HG02759 (cell line): ENCODE measurements at regions not wholly inside any gene's neighbourhood (a gene's known extent, or its start where the extent isn't known, plus 50 kb on each side); places are given as distances from the start of the nearest gene placed in this dataset.
"Not testable (repeated sequence)": the region's sequence is repeated elsewhere in the genome, so short reads cannot be mapped to it uniquely, and the experiment has no call there.

Experiments
- ATAC-seq: cut with Tn5 transposase; IDR thresholded peaks from one replicate; pipeline ENCODE4 v1.9.1; 2021; ENCODE audit warnings: mild to moderate bottlenecking, moderate library complexity; ENCODE audit not compliant: unreplicated experiment

GRCh38 chrX:112577146-112577545 lies 102.6 kb downstream of the LHFPL1 start:
- no peak for ATAC-seq

GRCh38 chrX:112571388-112571787 lies 108.3 kb downstream of the LHFPL1 start:
- ATAC-seq, result no peak

GRCh38 chrX:112555831-112556230 lies 123.9 kb downstream of the LHFPL1 start:
- ATAC-seq, result no peak

- no peak for ATAC-seq
Observed at GRCh38 chrX:112545051-112545450, 134.7 kb downstream of the LHFPL1 start.

- ATAC-seq, result no peak
Observed at GRCh38 chrX:112536544-112536943, 143.2 kb downstream of the LHFPL1 start.

- no peak for ATAC-seq
Observed at GRCh38 chrX:112527903-112528302, 151.8 kb downstream of the LHFPL1 start.

- ATAC-seq, result no peak
Observed at GRCh38 chrX:112521676-112522075, 158.1 kb downstream of the LHFPL1 start.

- ATAC-seq, result no peak
Observed at GRCh38 chrX:112520124-112520523, 159.6 kb downstream of the LHFPL1 start.

GRCh38 chrX:112513154-112513553 lies 166.6 kb downstream of the LHFPL1 start:
- no peak for ATAC-seq

GRCh38 chrX:112512509-112512908 lies 167.2 kb downstream of the LHFPL1 start:
- ATAC-seq, result no peak

GRCh38 chrX:112510629-112511028 lies 169.1 kb downstream of the LHFPL1 start:
- ATAC-seq, result no peak

- ATAC-seq, result no peak
Observed at GRCh38 chrX:112477653-112478052, 202.1 kb downstream of the LHFPL1 start.

GRCh38 chrX:112473654-112474053 lies 206.1 kb downstream of the LHFPL1 start:
- ATAC-seq, result no peak

- ATAC-seq, result no peak
Observed at GRCh38 chrX:112470551-112470950, 209.2 kb downstream of the LHFPL1 start.

GRCh38 chrX:112461949-112462450 lies 217.7 kb downstream of the LHFPL1 start:
- ATAC-seq, result not testable (repeated sequence)

GRCh38 chrX:112457788-112458187 lies 221.9 kb downstream of the LHFPL1 start:
- no peak for ATAC-seq

- ATAC-seq, result no peak
Observed at GRCh38 chrX:112450810-112451209, 228.9 kb downstream of the LHFPL1 start.

- ATAC-seq, result no peak
Observed at GRCh38 chrX:112440277-112440676, 239.5 kb downstream of the LHFPL1 start.

- ATAC-seq, result no peak
Observed at GRCh38 chrX:112424166-112424565, 255.6 kb downstream of the LHFPL1 start.

- ATAC-seq, result no peak
Observed at GRCh38 chrX:112391313-112391712, 288.4 kb downstream of the LHFPL1 start.

GRCh38 chrX:112381649-112382298 lies 298.0 kb downstream of the LHFPL1 start:
- ATAC-seq, result not testable (repeated sequence)

GRCh38 chrX:112380541-112381278 lies 298.1 kb upstream of the TRPC5 start:
- no peak for ATAC-seq
